Activated T-helper 2 cell treated with anti-CD3 and anti-CD28 coated beads, Interferon-gamma antibody, Interleukin-2, Interleukin-4, amounts not matched to agents 10 μg/mL and 5 μg/mL and 100 μg/mL, durations not matched to agents 14 hours and 24 hours and 36 hours (primary cell): ENCODE measurements at regions not wholly inside any gene's neighbourhood (a gene's known extent, or its start where the extent isn't known, plus 50 kb on each side); places are given as distances from the start of the nearest gene placed in this dataset.
"Not testable (repeated sequence)": the region's sequence is repeated elsewhere in the genome, so short reads cannot be mapped to it uniquely, and the experiment has no call there.

Experiments
- DNase-seq: peaks from one replicate; pipeline ENCODE4 v3.0.0; 2021; ENCODE audit warnings: low spot score
- H3K27ac Mint-ChIP-seq: one replicate; pipeline ENCODE4 v1.8.0; 2021; ENCODE audit warnings: mixed read lengths
- H3K27me3 Mint-ChIP-seq: one replicate; pipeline ENCODE4 v1.8.0; 2021; ENCODE audit warnings: low read depth, mixed read lengths
- H3K36me3 Mint-ChIP-seq: one replicate; pipeline ENCODE4 v1.8.0; 2021; ENCODE audit warnings: low read depth, mixed read lengths
- H3K4me1 Mint-ChIP-seq: one replicate; pipeline ENCODE4 v1.8.0; 2021; ENCODE audit warnings: low read depth, mixed read lengths
- H3K4me3 Mint-ChIP-seq: one replicate; pipeline ENCODE4 v1.8.0; 2021; ENCODE audit warnings: low read depth, mild to moderate bottlenecking, moderate library complexity, mixed read lengths
- H3K9me3 Mint-ChIP-seq: one replicate; pipeline ENCODE4 v1.8.0; 2021; ENCODE audit warnings: mixed read lengths
- intact Hi-C: fragments of 100-400 bp; cut with micrococcal nuclease; formaldehyde crosslinking; loops from one replicate; pipeline ENCODE4 v1.15.1; 2023

DNA sequence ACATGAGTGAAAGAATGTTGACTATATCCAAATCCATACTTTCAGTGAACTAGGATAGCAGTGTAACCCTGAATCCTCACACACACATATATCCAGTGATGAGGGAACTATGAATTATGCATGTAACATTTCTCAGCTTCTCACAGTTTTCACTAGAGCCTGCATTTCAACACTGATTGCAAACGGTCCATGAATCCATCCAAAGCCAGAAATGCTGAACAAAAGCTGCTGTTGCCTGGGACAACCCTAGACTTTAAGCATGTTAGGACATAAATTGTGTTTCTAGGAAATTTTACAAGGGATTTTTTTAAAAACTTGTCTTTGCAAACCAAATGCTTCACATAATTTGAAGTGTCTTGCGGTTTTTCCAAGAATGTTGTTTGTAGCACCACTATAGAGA, 2010.0 kb upstream of the WWC1 start:
- Mint-ChIP-seq H3K36me3 (no peaks in the 10 kb centered on the region), H3K9me3 (peaks cover 31% of the 10 kb centered on the region), H3K4me1 (no peaks in the 10 kb centered on the region), H3K27me3 (no peaks in the 10 kb centered on the region), H3K27ac (no peak overlapping the region), H3K4me3 (no peak overlapping the region)
- DNase-seq: no peak
- intact Hi-C loops: no loop called here

DNA sequence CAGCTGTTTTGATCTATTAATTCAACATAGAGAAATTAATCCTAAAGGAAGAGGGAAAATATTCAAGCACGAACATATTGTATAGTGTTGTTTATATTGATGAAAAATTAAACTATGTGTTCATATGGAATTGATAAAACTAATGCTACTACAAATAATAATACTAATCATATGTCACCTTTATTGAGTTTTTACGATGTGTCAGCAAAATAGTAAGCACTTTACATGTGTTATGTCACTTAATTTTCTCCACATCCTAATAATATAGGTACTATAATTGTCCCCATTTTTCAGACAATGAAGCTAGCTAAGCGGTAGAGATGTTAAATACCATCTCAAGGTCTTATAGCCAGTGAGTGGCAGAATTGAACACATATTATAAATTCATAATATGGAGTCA, 2008.5 kb upstream of the WWC1 start:
- Mint-ChIP-seq H3K27ac (no peak overlapping the region), H3K4me1 (no peaks in the 10 kb centered on the region), H3K9me3 (peaks cover 35% of the 10 kb centered on the region), H3K36me3 (no peaks in the 10 kb centered on the region), H3K27me3 (no peaks in the 10 kb centered on the region), H3K4me3 (no peak overlapping the region)
- intact Hi-C loops: no loop called here
- no peak for DNase-seq

GRCh38 chr5:166285361-166285760, 2006.1 kb upstream of the WWC1 start:
- DNase-seq: no peak
- intact Hi-C loops: no loop called here
- H3K9me3 Mint-ChIP-seq: peaks cover 31% of the 10 kb centered on the region
- no peak overlapping the region for H3K27ac Mint-ChIP-seq
- no peak overlapping the region for H3K4me3 Mint-ChIP-seq
- no peaks in the 10 kb centered on the region for H3K27me3 Mint-ChIP-seq
- H3K4me1 Mint-ChIP-seq: no peaks in the 10 kb centered on the region
- H3K36me3 Mint-ChIP-seq: no peaks in the 10 kb centered on the region

DNA sequence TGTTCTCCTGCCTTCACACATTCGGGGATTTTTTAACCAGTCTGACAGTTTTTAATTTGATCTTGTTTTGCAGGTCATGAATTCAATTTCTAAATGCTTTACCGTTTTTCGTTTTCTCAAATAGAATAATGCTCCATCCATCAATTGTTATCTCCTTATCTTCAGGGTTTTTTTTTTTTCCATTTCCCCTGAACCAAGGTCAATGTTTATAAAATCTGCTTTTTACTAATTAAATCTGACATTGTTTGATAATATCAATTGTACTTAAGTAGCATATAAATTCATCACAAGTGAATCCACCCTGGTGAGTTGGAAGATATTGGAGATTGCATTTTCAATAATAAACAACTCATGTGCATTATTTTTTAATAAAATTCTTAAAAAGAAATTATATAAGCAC, 2004.6 kb upstream of the WWC1 start:
- Mint-ChIP-seq H3K9me3 (peaks cover 35% of the 10 kb centered on the region), H3K36me3 (no peaks in the 10 kb centered on the region), H3K4me3 (no peak overlapping the region), H3K27ac (no peak overlapping the region), H3K4me1 (no peaks in the 10 kb centered on the region), H3K27me3 (no peaks in the 10 kb centered on the region)
- no peak for DNase-seq
- intact Hi-C loops: no loop called here

GRCh38 chr5:166287866-166288265, 2003.6 kb upstream of the WWC1 start:
- Mint-ChIP-seq H3K36me3 (no peaks in the 10 kb centered on the region), H3K9me3 (peaks cover 35% of the 10 kb centered on the region), H3K27ac (no peak overlapping the region), H3K4me1 (no peaks in the 10 kb centered on the region), H3K27me3 (no peaks in the 10 kb centered on the region), H3K4me3 (no peak overlapping the region)
- intact Hi-C loops: no loop called here
- no peak for DNase-seq

- H3K4me1 Mint-ChIP-seq, H3K4me3 Mint-ChIP-seq, H3K27ac Mint-ChIP-seq, DNase-seq, H3K27me3 Mint-ChIP-seq, intact Hi-C loops, H3K36me3 Mint-ChIP-seq: not testable (repeated sequence)
- peaks cover 20% of the 10 kb centered on the region for H3K9me3 Mint-ChIP-seq
Observed at GRCh38 chr5:166291800-166292199, 1999.6 kb upstream of the WWC1 start.

GRCh38 chr5:166293892-166294291, 1997.6 kb upstream of the WWC1 start:
- H3K4me1 Mint-ChIP-seq: no peaks in the 10 kb centered on the region
- H3K36me3 Mint-ChIP-seq: no peaks in the 10 kb centered on the region
- DNase-seq: no peak
- intact Hi-C loops: no loop called here
- no peak overlapping the region for H3K27ac Mint-ChIP-seq
- H3K27me3 Mint-ChIP-seq: no peaks in the 10 kb centered on the region
- H3K4me3 Mint-ChIP-seq: no peak overlapping the region
- peaks cover 19% of the 10 kb centered on the region for H3K9me3 Mint-ChIP-seq

GRCh38 chr5:166302166-166302565, 1989.3 kb upstream of the WWC1 start:
- Mint-ChIP-seq H3K4me1 (no peaks in the 10 kb centered on the region), H3K36me3 (no peaks in the 10 kb centered on the region), H3K27ac (no peak overlapping the region), H3K9me3 (peaks cover 32% of the 10 kb centered on the region), H3K27me3 (no peaks in the 10 kb centered on the region), H3K4me3 (no peak overlapping the region)
- intact Hi-C loops: no loop called here
- no peak for DNase-seq

GRCh38 chr5:166317425-166317824, 1974.0 kb upstream of the WWC1 start:
- H3K27ac Mint-ChIP-seq: no peak overlapping the region
- intact Hi-C loops: no loop called here

DNA sequence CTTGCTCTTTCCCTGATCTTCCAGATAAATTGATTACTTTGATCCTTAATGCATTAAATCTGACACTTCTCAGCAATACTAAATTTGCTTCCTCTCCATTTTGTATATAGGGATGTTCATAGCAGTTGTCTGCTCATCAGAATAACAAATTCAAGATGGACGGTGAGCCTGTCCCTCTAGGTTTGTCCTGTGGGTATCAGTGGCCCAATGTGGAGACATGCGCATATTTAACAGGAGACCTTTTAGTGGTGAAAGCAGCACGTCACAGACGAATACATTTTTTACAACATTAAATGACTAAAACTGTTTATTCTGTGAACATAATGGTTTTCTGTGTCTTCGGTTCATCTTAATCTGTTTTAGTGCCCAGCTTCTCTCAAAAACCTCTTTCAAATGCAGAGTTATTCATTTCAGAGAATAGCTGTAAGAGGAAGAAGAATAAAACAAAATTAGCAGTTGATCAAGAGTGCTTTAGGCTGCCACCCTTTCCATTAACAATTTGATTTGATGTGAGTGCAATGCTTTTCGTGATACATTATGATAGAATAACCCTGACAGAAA, 1970.4 kb upstream of the WWC1 start:
- Mint-ChIP-seq H3K27ac (no peak overlapping the region), H3K36me3 (no peaks in the 10 kb centered on the region), H3K4me3 (no peak overlapping the region), H3K9me3 (peaks cover 10% of the 10 kb centered on the region), H3K4me1 (no peaks in the 10 kb centered on the region), H3K27me3 (no peaks in the 10 kb centered on the region)
- intact Hi-C loops: no loop called here
- no peak for DNase-seq

More at GRCh38 chr5:166317425-166317824, 1974.0 kb upstream of the WWC1 start:
- H3K9me3 Mint-ChIP-seq: peaks cover 10% of the 10 kb centered on the region
- no peaks in the 10 kb centered on the region for H3K4me1 Mint-ChIP-seq
- DNase-seq: no peak
- no peaks in the 10 kb centered on the region for H3K36me3 Mint-ChIP-seq
- H3K27me3 Mint-ChIP-seq: no peaks in the 10 kb centered on the region
- H3K4me3 Mint-ChIP-seq: no peak overlapping the region

DNA sequence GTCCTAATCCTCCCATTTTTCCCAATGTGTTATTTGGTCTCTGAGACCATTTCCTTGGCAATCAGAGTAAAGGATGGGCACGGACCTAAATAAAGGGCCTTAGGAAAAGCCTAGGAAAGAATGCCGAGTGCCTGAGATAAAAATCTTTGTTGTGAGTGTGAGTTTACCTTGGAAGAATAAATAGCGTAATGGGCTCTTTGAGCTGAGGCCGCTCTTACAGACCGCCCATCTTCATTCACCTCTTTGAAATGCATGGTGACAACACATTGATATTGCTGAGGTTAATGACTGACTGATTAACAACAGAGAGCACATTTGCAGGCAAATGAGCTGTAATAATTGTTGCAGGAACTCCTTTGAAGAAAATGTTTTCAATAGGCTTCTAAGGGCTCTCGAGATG, 1967.1 kb upstream of the WWC1 start:
- Mint-ChIP-seq H3K36me3 (no peaks in the 10 kb centered on the region), H3K9me3 (peaks cover 10% of the 10 kb centered on the region), H3K4me1 (no peaks in the 10 kb centered on the region), H3K27ac (no peak overlapping the region), H3K27me3 (no peaks in the 10 kb centered on the region), H3K4me3 (no peak overlapping the region)
- intact Hi-C loops: no loop called here
- DNase-seq: no peak

DNA sequence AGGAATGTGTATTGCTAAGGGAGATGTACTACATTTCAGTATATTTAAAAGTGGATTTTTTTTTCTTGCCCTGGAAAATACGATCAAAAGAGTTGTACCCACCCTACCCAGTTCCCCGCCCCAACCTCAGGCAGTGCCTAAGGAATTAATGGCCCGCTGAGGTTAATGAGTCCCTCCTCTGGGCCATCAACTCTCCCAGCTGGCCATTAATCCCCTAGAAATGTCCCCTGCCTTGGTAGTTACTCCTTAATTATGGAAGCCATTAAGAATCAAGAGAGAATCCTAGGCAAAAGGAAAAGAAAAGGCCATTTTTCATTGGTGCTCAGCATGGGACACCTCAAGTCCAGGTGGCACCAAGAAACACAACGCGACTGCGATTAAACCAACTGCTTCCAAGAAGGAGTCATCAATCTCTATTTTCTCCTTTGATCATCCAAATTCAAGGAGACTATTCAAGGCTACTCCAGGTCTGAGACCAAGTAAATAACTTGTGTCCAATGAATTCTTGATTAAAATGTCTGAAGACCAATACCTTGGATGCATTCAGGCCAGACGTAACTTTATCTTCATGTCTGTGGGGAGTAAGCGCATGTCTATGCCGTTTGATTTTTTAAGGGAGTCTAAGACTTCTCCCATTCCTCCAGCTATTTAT, 1962.2 kb upstream of the WWC1 start:
- H3K4me3 Mint-ChIP-seq: no peak overlapping the region
- peaks cover 17% of the 10 kb centered on the region for H3K9me3 Mint-ChIP-seq
- H3K27me3 Mint-ChIP-seq: no peaks in the 10 kb centered on the region
- H3K36me3 Mint-ChIP-seq: no peaks in the 10 kb centered on the region
- H3K27ac Mint-ChIP-seq: no peak overlapping the region
- no peaks in the 10 kb centered on the region for H3K4me1 Mint-ChIP-seq
- no peak for DNase-seq
- intact Hi-C loops: no loop called here

GRCh38 chr5:166330036-166330435, 1961.4 kb upstream of the WWC1 start:
- Mint-ChIP-seq H3K36me3 (no peaks in the 10 kb centered on the region), H3K27ac (no peak overlapping the region), H3K4me1 (no peaks in the 10 kb centered on the region), H3K4me3 (no peak overlapping the region), H3K9me3 (peaks cover 22% of the 10 kb centered on the region), H3K27me3 (no peaks in the 10 kb centered on the region)
- DNase-seq: no peak
- intact Hi-C loops: no loop called here

- H3K4me1 Mint-ChIP-seq: no peaks in the 10 kb centered on the region
- DNase-seq: no peak
- intact Hi-C loops: no loop called here
- no peak overlapping the region for H3K4me3 Mint-ChIP-seq
- no peak overlapping the region for H3K27ac Mint-ChIP-seq
- no peaks in the 10 kb centered on the region for H3K27me3 Mint-ChIP-seq
- H3K36me3 Mint-ChIP-seq: no peaks in the 10 kb centered on the region
- peaks cover 35% of the 10 kb centered on the region for H3K9me3 Mint-ChIP-seq
Observed at GRCh38 chr5:166331521-166331920, 1959.9 kb upstream of the WWC1 start.
